Erythroblast (primary cell): ENCODE measurements at regions not wholly inside any gene's neighbourhood (a gene's known extent, or its start where the extent isn't known, plus 50 kb on each side); places are given as distances from the start of the nearest gene placed in this dataset.
"Not testable (repeated sequence)": the region's sequence is repeated elsewhere in the genome, so short reads cannot be mapped to it uniquely, and the experiment has no call there.

Experiments
- DNase-seq, 2 experiments: peaks; one replicate each; lab custom pipeline; 2025; lab: John Stamatoyannopoulos, UW
- GATA1 ChIP-seq: IDR thresholded peaks from 2 replicates; pipeline ENCODE4 v1.6.1; 2011; ENCODE audit warnings: low read depth, mild to moderate bottlenecking, control low read depth, low read length, moderate library complexity
- POLR2A ChIP-seq: IDR thresholded peaks from 2 replicates; pipeline ENCODE4 v1.6.1; 2011; ENCODE audit warnings: mild to moderate bottlenecking, low read length

DNA sequence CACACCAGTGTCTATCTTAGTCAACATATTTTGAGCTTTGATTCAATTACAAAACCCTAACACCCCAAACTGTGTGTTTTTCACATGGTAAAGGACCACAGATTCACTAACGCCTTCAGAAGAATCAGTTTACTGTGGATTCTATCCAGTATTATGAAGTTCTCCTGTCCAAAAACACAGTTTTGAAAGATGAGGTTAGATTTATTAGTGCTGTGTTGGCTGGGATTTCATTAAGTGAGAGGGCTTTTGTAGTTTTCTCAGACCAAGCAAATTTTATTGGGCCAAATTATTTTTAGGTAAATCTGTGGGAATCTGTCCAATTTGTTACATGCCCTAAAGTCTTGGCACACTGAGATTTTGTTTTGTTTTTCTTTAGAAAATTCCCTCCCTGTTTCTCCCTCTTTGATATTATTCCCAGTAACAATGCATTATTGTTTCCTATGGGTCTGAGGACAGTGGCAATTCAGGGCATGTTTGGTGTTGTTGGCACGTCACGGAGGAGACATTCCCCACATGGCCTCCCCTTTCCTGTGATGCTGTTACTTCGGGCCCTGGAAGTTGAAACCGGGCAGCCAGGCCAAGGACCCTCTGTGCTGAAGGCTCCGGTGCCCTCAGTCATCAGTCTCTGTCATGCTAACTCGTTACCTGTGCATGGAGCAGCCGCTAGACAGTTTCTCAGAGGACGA is 87.5 kb upstream of the ALKAL2 start:
- DNase-seq = no peak
- TF ChIP-seq POLR2A (no peak), GATA1 (no peak)

GRCh38 chr2:368386-368785 is 80.5 kb upstream of the ALKAL2 start:
- TF ChIP-seq GATA1 (no peak), POLR2A (no peak)
- no peak for DNase-seq

DNA sequence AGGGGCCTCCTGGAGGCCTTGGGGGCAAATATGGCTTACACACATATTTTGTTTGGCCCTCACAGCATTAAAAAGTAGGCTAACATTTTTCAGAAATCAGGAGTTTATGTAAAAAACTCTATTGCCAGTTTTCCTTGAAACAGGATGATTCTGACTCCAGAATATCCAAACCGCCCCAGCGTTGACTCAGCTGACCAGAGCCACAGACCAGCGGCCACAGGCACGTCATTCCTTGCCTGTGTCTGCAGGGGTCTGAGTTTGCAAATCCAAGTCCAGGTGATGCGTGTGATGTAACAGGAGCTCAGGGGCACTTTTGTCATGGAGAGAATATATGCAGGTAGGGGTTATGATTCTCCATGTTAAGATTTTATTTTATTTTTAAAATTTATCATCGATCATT is 79.4 kb upstream of the ALKAL2 start:
- TF ChIP-seq POLR2A (no peak), GATA1 (no peak)
- DNase-seq = no peak

DNA sequence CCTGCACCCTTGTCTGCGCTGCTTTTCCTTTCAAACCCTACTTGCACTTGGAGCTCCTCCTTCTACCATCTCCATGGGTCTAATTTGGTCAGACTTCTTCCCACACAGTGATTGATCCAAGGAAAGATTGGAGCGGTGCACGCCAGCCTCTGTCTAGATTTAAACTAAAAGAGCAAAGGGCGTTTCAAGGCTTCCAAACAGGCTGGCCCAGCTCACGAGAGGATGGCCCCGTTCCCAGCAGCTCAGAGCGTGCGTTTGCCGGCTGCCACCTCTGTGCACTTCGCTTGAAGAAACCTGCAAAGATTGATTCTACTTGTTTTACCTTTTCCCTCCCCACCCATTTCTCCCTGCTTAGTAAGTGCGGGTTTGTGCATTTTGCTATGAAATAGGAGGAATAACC is 78.8 kb upstream of the ALKAL2 start:
- no peak for DNase-seq
- TF ChIP-seq POLR2A (no peak), GATA1 (no peak)

DNA sequence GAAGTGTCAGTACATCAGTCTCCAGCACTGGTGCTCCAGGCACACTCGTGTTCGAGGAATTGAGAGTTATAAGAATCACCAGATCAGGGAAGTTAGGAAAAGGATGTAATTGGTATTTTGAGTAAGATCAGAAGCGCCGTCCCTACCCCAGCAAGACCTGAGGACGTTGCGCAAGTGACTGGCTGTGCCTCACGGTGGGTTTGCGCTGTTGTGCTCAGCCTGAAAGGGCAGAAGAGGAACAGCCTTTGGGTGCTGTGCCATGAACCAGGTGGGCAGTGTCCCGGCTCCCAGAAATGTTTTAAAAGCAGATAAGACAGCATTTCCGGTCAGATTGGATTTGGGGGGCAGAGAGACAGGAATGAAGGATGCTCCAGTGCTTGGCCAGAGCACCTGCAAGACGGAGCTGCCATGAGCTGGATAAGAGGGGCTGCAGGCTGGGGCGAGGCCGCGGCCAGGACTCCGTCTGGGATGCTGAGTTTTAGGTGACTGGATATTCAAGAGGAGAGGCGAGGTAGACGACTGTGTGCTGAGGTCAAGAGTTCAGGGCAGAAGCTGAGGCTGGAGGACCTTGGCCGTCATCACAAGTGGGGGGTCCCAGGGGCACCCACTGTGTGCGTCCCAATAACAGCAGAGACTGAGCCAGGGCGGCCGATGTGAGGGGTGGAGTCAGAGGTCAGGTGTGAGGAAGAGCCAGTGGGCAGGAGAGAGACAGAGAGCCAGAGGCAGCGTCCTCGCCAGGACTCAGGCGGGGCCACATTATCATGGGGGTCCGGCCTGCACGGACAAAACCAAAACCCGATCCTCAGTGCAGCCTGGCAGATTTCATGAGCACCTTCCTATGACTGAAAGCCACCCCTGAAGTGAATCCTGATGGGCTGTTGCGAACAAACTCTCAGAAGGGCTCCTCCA is 77.7 kb upstream of the ALKAL2 start:
- DNase-seq = no peak
- TF ChIP-seq POLR2A (no peak), GATA1 (no peak)

DNA sequence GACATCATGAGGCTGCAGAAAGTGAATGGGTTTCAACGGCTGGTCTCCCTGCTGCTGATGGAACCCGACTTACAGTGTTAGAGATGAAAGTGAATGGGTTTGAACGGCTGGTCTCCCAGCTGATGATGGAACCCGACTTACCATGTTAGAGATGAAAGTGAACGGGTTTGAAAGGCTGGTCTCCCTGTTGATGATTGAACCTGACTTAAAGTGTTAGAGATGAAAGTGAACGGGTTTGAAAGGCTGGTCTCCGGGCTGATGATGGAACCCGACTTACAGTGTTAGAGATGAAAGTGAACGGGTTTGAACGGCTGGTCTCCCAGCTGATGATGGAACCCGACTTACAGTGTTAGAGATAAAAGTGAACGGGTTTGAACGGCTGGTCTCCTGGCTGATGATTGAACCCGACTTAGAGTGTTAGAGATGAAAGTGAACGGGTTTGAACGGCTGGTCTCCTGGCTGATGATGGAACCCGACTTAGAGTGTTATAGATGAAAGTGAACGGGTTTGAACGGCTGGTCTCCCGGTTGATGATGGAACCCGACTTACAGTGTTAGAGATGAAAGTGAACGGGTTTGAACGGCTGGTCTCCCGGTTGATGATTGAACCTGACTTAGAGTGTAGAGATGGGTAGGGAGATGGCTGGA is 76.1 kb upstream of the ALKAL2 start:
- TF ChIP-seq GATA1 (no peak), POLR2A (no peak)
- no peak for DNase-seq

DNA sequence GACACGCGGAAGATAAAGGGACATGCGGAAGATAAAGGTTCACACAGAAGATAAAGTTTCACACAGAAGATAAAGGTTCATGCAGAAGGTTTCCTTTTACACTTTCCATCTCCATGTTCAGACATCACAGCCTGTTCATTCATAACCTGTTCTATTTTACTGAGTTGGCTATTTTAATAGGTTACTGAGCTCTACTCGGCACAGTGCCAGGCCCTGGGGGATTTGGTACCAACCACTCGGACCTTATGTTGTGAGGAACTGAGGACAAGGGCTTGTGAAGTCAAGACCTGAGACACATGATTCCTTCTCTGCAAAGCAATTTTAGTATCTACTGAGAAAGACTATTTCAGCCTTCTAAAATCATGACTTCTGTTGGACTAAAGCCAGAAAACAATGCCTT is 75.0 kb upstream of the ALKAL2 start:
- TF ChIP-seq POLR2A = no peak
- TF ChIP-seq GATA1 = no peak
- DNase-seq = no peak

DNA sequence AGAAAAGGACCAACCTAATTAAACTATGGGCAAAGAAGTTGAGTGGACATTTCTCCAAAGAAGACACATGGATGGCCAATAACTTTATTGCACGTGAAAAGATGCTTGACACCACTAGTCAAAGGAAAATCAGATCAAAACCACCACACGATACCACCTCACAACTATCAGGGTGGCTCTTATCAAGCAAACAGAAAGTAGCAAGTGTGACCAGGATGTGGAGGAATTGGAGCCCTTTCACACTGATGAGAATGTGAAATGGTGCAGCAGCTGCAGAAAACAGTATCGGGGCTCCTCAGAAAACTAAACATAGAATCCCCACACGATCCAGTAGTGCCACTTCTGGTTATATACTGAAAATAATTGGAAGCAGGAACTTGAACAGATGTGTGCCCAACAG is 72.2 kb upstream of the ALKAL2 start:
- TF ChIP-seq GATA1 = no peak
- no peak for TF ChIP-seq POLR2A
- no peak for DNase-seq

- DNase-seq = no peak
- TF ChIP-seq GATA1 (no peak), POLR2A (no peak)
These were observed 71.2 kb upstream of the ALKAL2 start for GRCh38 chr2:359047-359446.

- no peak for DNase-seq
- TF ChIP-seq POLR2A (no peak), GATA1 (no peak)
These were observed 69.9 kb upstream of the ALKAL2 start for GRCh38 chr2:357811-358210.

- not testable (repeated sequence) for DNase-seq
These were observed 68.4 kb upstream of the ALKAL2 start for GRCh38 chr2:356304-356703.

- DNase-seq = no peak
- TF ChIP-seq GATA1 = no peak
- no peak for TF ChIP-seq POLR2A
These were observed 67.9 kb upstream of the ALKAL2 start for GRCh38 chr2:355773-356172.

DNA sequence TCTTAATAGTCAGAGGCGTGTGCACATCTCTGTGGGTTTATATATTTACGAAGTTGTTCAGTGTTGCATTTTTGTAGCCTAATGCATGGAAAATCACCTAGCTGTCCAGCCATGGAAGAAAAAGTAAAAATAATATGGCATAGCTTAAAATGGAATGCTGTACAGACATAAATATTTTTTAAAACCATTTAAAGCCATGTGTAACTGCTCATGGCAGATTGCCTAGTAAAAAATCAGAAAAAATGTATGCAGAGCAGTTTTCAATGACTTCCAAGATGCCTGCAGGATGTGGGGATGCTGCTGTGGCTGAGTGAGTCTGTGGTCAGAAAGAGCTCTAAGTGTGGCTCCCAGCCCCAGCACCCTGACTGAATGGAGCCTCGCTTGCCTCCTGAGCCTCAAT is 64.8 kb upstream of the ALKAL2 start:
- DNase-seq = no peak
- TF ChIP-seq POLR2A = no peak

GRCh38 chr2:349390-349789 is 61.5 kb upstream of the ALKAL2 start:
- TF ChIP-seq GATA1 (no peak), POLR2A (no peak)

DNA sequence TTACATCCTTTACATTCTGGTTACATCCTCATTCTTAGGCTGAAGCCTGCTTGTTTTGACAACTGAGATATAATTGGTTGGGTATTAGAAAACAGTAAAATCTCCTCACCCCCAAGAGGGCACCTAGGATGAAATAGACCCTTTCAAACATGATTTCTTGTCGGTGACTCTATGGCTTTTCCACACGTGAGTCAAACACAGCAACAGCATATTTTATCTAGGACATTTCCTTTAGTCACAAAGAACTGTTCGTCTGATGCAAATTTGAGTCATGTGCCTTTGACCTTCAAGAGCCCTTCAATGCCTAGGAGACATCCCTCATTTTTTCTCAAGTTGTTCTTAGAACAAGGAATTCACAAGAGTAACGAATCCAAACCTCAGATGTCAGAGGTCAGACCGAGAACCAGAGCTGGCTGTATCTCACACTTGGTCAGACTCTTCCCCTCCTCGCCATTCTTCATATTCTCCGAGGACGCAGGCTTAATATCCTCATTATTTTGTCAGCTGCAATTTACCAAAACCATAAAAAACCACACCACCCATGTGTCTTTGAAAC is 60.5 kb upstream of the ALKAL2 start:
- no peak for DNase-seq
- TF ChIP-seq POLR2A (no peak), GATA1 (no peak)

More at GRCh38 chr2:349390-349789, 61.5 kb upstream of the ALKAL2 start:
- no peak for DNase-seq
